IMR-90 (cell line): ENCODE measurements at regions not wholly inside any gene's neighbourhood (a gene's known extent, or its start where the extent isn't known, plus 50 kb on each side); places are given as distances from the start of the nearest gene placed in this dataset.
A peak's percentile ranks its signal among the peaks of the same experiment; 100 is the strongest.

ENCODE experiments used
- ATAC-seq: fragments of 200-7000 bp; cut with Tn5 transposase; 2 replicates; pipeline ENCODE4 v1.9.1; 2020; ENCODE audit warnings: low read depth, mild to moderate bottlenecking, moderate library complexity
- BruUV-seq: library from RNA; stranded (reverse); fragments of 400-500 nt; replicated peaks from 2 replicates; lab custom pipeline; 2021; lab: Mats Ljungman, UMichigan
- CTCF ChIA-PET: fragments of 300-600 bp; formaldehyde crosslinking; extraction: SDS; loops from one replicate; lab custom pipeline; 2021; ENCODE audit warnings: antibody characterized with exemption; lab: Yijun Ruan, JAX
- POLR2A ChIA-PET: fragments of 300-600 bp; sonication (Branson Sonifier 250); formaldehyde crosslinking; loops from one replicate; lab custom pipeline; 2022; ENCODE audit warnings: antibody characterized with exemption; ENCODE audit not compliant: unreplicated experiment; lab: Charles Lee
- DNase-seq: peaks from one replicate; pipeline ENCODE4 v3.0.0; 2013
- H2AFZ ChIP-seq: replicated peaks from 2 replicates; pipeline ENCODE3; 2013; ENCODE audit warnings: low read length, mild to moderate bottlenecking; ENCODE audit not compliant: poor library complexity
- H2AK5ac ChIP-seq: 2 replicates; pipeline ENCODE4 v1.6.1; 2013; ENCODE audit warnings: low read depth, low read length, inconsistent platforms
- H2AK9ac ChIP-seq: replicated peaks from 2 replicates; pipeline ENCODE3; 2013; ENCODE audit warnings: mild to moderate bottlenecking, low read depth, low read length, moderate library complexity; ENCODE audit not compliant: poor library complexity
- H2BK120ac ChIP-seq: 2 replicates; pipeline ENCODE4 v1.6.1; 2013; ENCODE audit warnings: low read depth, low read length, inconsistent platforms
- H2BK15ac ChIP-seq: 3 replicates; pipeline ENCODE4 v1.6.1; 2013; ENCODE audit warnings: low read depth, low read length, inconsistent platforms
- H2BK20ac ChIP-seq: 2 replicates; pipeline ENCODE4 v1.6.1; 2013; ENCODE audit warnings: low read depth, mild to moderate bottlenecking, inconsistent platforms, low read length, moderate library complexity
- H2BK5ac ChIP-seq: 2 replicates; pipeline ENCODE4 v1.6.1; 2013; ENCODE audit warnings: mild to moderate bottlenecking, low read depth, low read length, inconsistent platforms; ENCODE audit not compliant: poor library complexity, severe bottlenecking
- H3K14ac ChIP-seq: replicated peaks from 2 replicates; pipeline ENCODE4 v1.6.1; 2013; ENCODE audit warnings: low read depth, low read length, inconsistent platforms
- H3K18ac ChIP-seq: 2 replicates; pipeline ENCODE4 v1.6.1; 2013; ENCODE audit warnings: low read depth, low read length, control low read depth
- H3K23ac ChIP-seq: 2 replicates; pipeline ENCODE4 v1.6.1; 2013; ENCODE audit warnings: low read depth, low read length, inconsistent platforms
- H3K27ac ChIP-seq: 2 replicates; pipeline ENCODE4 v1.5.1; 2013; ENCODE audit warnings: mild to moderate bottlenecking, control low read depth, low read length; ENCODE audit not compliant: insufficient read depth
- H3K27me3 ChIP-seq: 2 replicates; pipeline ENCODE4 v1.6.1; 2013; ENCODE audit warnings: low read length; ENCODE audit not compliant: control insufficient read depth, insufficient read depth
- H3K36me3 ChIP-seq: 2 replicates; pipeline ENCODE4 v1.6.1; 2013; ENCODE audit warnings: low read length, mixed read lengths; ENCODE audit not compliant: control insufficient read depth, insufficient read depth
- H3K4ac ChIP-seq: 2 replicates; pipeline ENCODE4 v1.6.1; 2013; ENCODE audit warnings: low read depth, low read length, inconsistent platforms
- H3K4me1 ChIP-seq: 2 replicates; pipeline ENCODE4 v1.6.1; 2013; ENCODE audit warnings: low read length, mixed read lengths; ENCODE audit not compliant: control insufficient read depth, insufficient read depth
- H3K4me2 ChIP-seq: 2 replicates; pipeline ENCODE4 v1.6.1; 2013; ENCODE audit warnings: low read depth, mild to moderate bottlenecking, control low read depth, low read length, moderate library complexity
- H3K4me3 ChIP-seq: 2 replicates; pipeline ENCODE4 v1.5.1; 2013; ENCODE audit warnings: low read depth, mild to moderate bottlenecking, control low read depth, low read length, moderate library complexity; ENCODE audit not compliant: insufficient read depth
- H3K56ac ChIP-seq: 2 replicates; pipeline ENCODE4 v1.6.1; 2013; ENCODE audit warnings: low read length, inconsistent platforms; ENCODE audit not compliant: insufficient read depth; ENCODE audit errors: extremely low read depth
- H3K79me1 ChIP-seq, 2 experiments: 2 replicates each; pipeline ENCODE4 v1.6.1; 2013; ENCODE audit warnings: low read length in 2 of 2, inconsistent platforms in 1 of 2, low read depth in 1 of 2
- H3K9ac ChIP-seq: 2 replicates; pipeline ENCODE4 v1.6.1; 2013; ENCODE audit warnings: low read depth, low read length, control low read depth
- H3K9me1 ChIP-seq: 2 replicates; pipeline ENCODE4 v1.6.1; 2013; ENCODE audit warnings: low read length, inconsistent platforms; ENCODE audit not compliant: insufficient read depth
- H3K9me3 ChIP-seq: 2 replicates; pipeline ENCODE4 v1.6.1; 2013; ENCODE audit warnings: low read length; ENCODE audit not compliant: control insufficient read depth, insufficient read depth
- H4K20me1 ChIP-seq: 2 replicates; pipeline ENCODE4 v1.6.1; 2013; ENCODE audit warnings: low read length, inconsistent platforms; ENCODE audit not compliant: insufficient read depth
- H4K5ac ChIP-seq: 2 replicates; pipeline ENCODE4 v1.6.1; 2013; ENCODE audit warnings: mild to moderate bottlenecking, low read depth, low read length, control low read depth
- H4K8ac ChIP-seq, 2 experiments: 2 replicates each; pipeline ENCODE4 v1.6.1; 2013; ENCODE audit warnings: low read depth in 2 of 2, low read length in 2 of 2, control low read depth in 1 of 2, inconsistent platforms in 1 of 2
- H4K91ac ChIP-seq: 2 replicates; pipeline ENCODE4 v1.6.1; 2013; ENCODE audit warnings: low read depth, low read length, inconsistent platforms; ENCODE audit not compliant: insufficient read depth
- BHLHE40 ChIP-seq: fragments of 150-350 bp; IDR thresholded peaks from 2 replicates; pipeline ENCODE4 v1.6.1; 2016; ENCODE audit warnings: mild to moderate bottlenecking, low read depth, low read length
- CEBPB ChIP-seq: IDR thresholded peaks from 2 replicates; pipeline ENCODE4 v1.6.1; 2012; ENCODE audit warnings: low read depth, low read length, improper control_type of control experiment
- CHD1 ChIP-seq: IDR thresholded peaks from 2 replicates; pipeline ENCODE4 v1.6.1; 2012; ENCODE audit warnings: low read depth, low read length, improper control_type of control experiment
- CTCF ChIP-seq: conservative IDR thresholded peaks from 2 replicates; pipeline ENCODE4 v1.5.1; 2012; ENCODE audit warnings: mild to moderate bottlenecking, low read depth, low read length, improper control_type of control experiment
- ELK1 ChIP-seq: fragments of 150-350 bp; IDR thresholded peaks from 2 replicates; pipeline ENCODE4 v1.6.1; 2016; ENCODE audit warnings: low read depth, mild to moderate bottlenecking, low read length, moderate library complexity, borderline replicate concordance
- FOS ChIP-seq: fragments of 150-350 bp; IDR thresholded peaks from 2 replicates; pipeline ENCODE4 v1.6.1; 2016; ENCODE audit warnings: low read depth, low read length
- MAFK ChIP-seq: IDR thresholded peaks from 2 replicates; pipeline ENCODE4 v1.6.1; 2012; ENCODE audit warnings: low read depth, low read length, improper control_type of control experiment
- MAZ ChIP-seq: IDR thresholded peaks from 2 replicates; pipeline ENCODE4 v1.6.1; 2012; ENCODE audit warnings: low read depth, mild to moderate bottlenecking, low read length, improper control_type of control experiment, moderate library complexity, borderline replicate concordance
- MXI1 ChIP-seq: IDR thresholded peaks from 2 replicates; pipeline ENCODE4 v1.6.1; 2012; ENCODE audit warnings: low read depth, mild to moderate bottlenecking, low read length, moderate library complexity, borderline replicate concordance
- NFE2L2 ChIP-seq: fragments of 150-350 bp; IDR thresholded peaks from 2 replicates; pipeline ENCODE4 v1.6.1; 2016; ENCODE audit warnings: low read depth, mild to moderate bottlenecking, low read length
- POLR2A ChIP-seq: IDR thresholded peaks from 2 replicates; pipeline ENCODE4 v1.6.1; 2012; ENCODE audit warnings: mild to moderate bottlenecking, low read depth, low read length
- RAD21 ChIP-seq: IDR thresholded peaks from 2 replicates; pipeline ENCODE4 v1.6.1; 2012; ENCODE audit warnings: low read length, improper control_type of control experiment
- RCOR1 ChIP-seq: IDR thresholded peaks from 2 replicates; pipeline ENCODE4 v1.6.1; 2012; ENCODE audit warnings: mild to moderate bottlenecking, low read length, improper control_type of control experiment; ENCODE audit not compliant: insufficient replicate concordance
- SMC3 ChIP-seq: fragments of 150-350 bp; IDR thresholded peaks from 2 replicates; pipeline ENCODE4 v1.6.1; 2016; ENCODE audit warnings: low read depth, mild to moderate bottlenecking, antibody characterized with exemption, low read length, moderate library complexity
- USF2 ChIP-seq: fragments of 150-350 bp; IDR thresholded peaks from 2 replicates; pipeline ENCODE4 v1.6.1; 2017; ENCODE audit warnings: mild to moderate bottlenecking, antibody characterized with exemption, low read length, low read depth
- WGBS, 2 experiments: methylation state at CpG; one replicate each; pipeline versions ENCODE4 v1.1.5 to v1.1.7; 2013; ENCODE audit warnings: missing lambda C conversion rate in 2 of 2; ENCODE audit not compliant: insufficient read length in 1 of 2; ENCODE audit errors: extremely low coverage in 2 of 2; 5-methylcytosine and 5-hydroxymethylcytosine counted together
- dilution Hi-C: fragments of 300-500 bp; cut with HindIII; formaldehyde crosslinking; loops from one replicate; pipeline ENCODE4 v1.14.3; 2018; ENCODE audit warnings: low sequenced_read_pairs; ENCODE audit not compliant: unreplicated experiment
- in situ Hi-C: fragments of 300-500 bp; cut with MboI; formaldehyde crosslinking; loops from 3 replicates; pipeline ENCODE4 v1.14.3; 2019; ENCODE audit warnings: low sequenced_read_pairs, inconsistent platforms, mixed read lengths
- intact Hi-C: fragments of 100-400 bp; cut with micrococcal nuclease; formaldehyde crosslinking; loops from 2 replicates; pipeline ENCODE4 v1.10.0; 2022

- Histone ChIP-seq H3K9me3 (no peaks in the 10 kb centered on the region; the same call in 1 of the 2 replicates), H3K4me1 (peaks cover 3% of the 10 kb centered on the region), H4K20me1 (no peaks in the 10 kb centered on the region), H4K91ac (peak overlapping the region; percentile 51), H3K56ac (no peak overlapping the region), H2AK5ac (peak overlapping the region; percentile 76; the same call in 1 of the 2 replicates), H3K23ac (no peak overlapping the region), H2BK20ac (peak overlapping the region; percentile 38; the same call in 1 of the 2 replicates), H4K5ac (no peak overlapping the region), H2BK5ac (peak overlapping the region; percentile 12), H3K4me3 (no peak overlapping the region), H3K79me1 (no peaks in the 10 kb centered on the region), H3K4ac (peak overlapping the region; percentile 37), H2BK15ac (peak overlapping the region; percentile 61; the same call in 1 of the 3 replicates), H3K27ac (no peak overlapping the region), H2AK9ac (no peak overlapping the region), H3K27me3 (no peaks in the 10 kb centered on the region), H3K9me1 (0 out of 2 replicates have a peak, but pooled peaks cover 5% of the 10 kb centered on the region), H2BK120ac (peak overlapping the region; percentile 64; the same call in 1 of the 2 replicates), H3K9ac (no peak overlapping the region), H4K8ac (peak overlapping the region in 1 of 2 experiments; percentile 54; a peak in 1 of 4 replicates), H2AFZ (peak overlapping the region; percentile 29), H3K36me3 (no peaks in the 10 kb centered on the region), H3K4me2 (no peak overlapping the region), H3K14ac (peak overlapping the region; percentile 17; the same call in 1 of the 2 replicates), H3K18ac (no peak overlapping the region)
- in situ Hi-C loops, result no loop called here
- DNase-seq, result no peak
- dilution Hi-C loops, result no loop called here
- CTCF ChIA-PET, result interaction anchor here (1.0 kb wide), 1 partner anchor 46 kb away, joined by 3 read pairs; no protein-coding TSS in a partner anchor
- POLR2A ChIA-PET, result no interaction called here
- intact Hi-C loops, result loop anchor here (5.0 kb wide), 1 partner anchor 102 kb away; no protein-coding TSS in a partner anchor
- no TSS peak for BruUV-seq
- no peak for ATAC-seq
- WGBS, 2 experiments, result 100% methylated on average over 2 of the region's 10 CpGs
- TF ChIP-seq MAZ (no peak), MAFK (no peak), ELK1 (no peak), MXI1 (no peak), CHD1 (no peak), RCOR1 (no peak), BHLHE40 (no peak), NFE2L2 (no peak), USF2 (no peak), CTCF (no peak), POLR2A (no peak), RAD21 (no peak), FOS (no peak), SMC3 (no peak), CEBPB (no peak)
These were observed 77.3 kb upstream of the SH3BP4 start for GRCh38 chr2:234874347-234875046.
